SK-N-SH (cell line): ENCODE measurements at regions not wholly inside any gene's neighbourhood (a gene's known extent, or its start where the extent isn't known, plus 50 kb on each side); places are given as distances from the start of the nearest gene placed in this dataset.
A peak's percentile ranks its signal among the peaks of the same experiment; 100 is the strongest.

Source experiments
- CTCF ChIA-PET: fragments of 300-600, 350-600 bp; formaldehyde crosslinking; extraction: SDS; loops from one replicate; lab custom pipeline; 2021; lab: Yijun Ruan, JAX
- POLR2A ChIA-PET: fragments of 350-600 bp; sonication (Branson Sonifier 250); formaldehyde crosslinking; extraction: SDS; loops from one replicate; lab custom pipeline; 2020; ENCODE audit warnings: antibody characterized with exemption, inconsistent platforms; lab: Yijun Ruan, JAX
- DNase-seq: peaks from one replicate; pipeline ENCODE4 v3.0.0; 2012
- H2AFZ ChIP-seq: fragments of 200-600 bp; sonication (generic); 2 replicates; pipeline ENCODE4 v1.8.1; 2016; ENCODE audit warnings: antibody characterized with exemption, mild to moderate bottlenecking, low read depth
- H3F3A ChIP-seq: fragments of 200-600 bp; sonication (generic); replicated peaks from 2 replicates; pipeline ENCODE3; 2016; ENCODE audit warnings: antibody characterized with exemption, mild to moderate bottlenecking; ENCODE audit not compliant: insufficient read depth
- H3K27ac ChIP-seq, 2 experiments: fragments of 200-500 bp in 1 of 2; fragments of 200-600 bp in 1 of 2; sonication (Bioruptor generic) in 1 of 2; sonication (generic), shearing (Covaris generic) in 1 of 2; 2 replicates each; pipeline versions ENCODE4 v1.5.1 to v1.6.1; 2014 to 2016; ENCODE audit warnings: low read depth in 2 of 2, inconsistent platforms in 1 of 2, low read length in 1 of 2, mild to moderate bottlenecking in 1 of 2, mixed read lengths in 1 of 2
- H3K27me3 ChIP-seq: fragments of 200-600 bp; sonication (generic), shearing (Covaris generic); 2 replicates; pipeline ENCODE4 v1.6.1; 2016; ENCODE audit warnings: mixed run types; ENCODE audit not compliant: insufficient read depth
- H3K36me3 ChIP-seq, 2 experiments: fragments of 200-500 bp in 1 of 2; fragments of 200-600 bp in 1 of 2; sonication (Bioruptor generic) in 1 of 2; sonication (generic) in 1 of 2; replicated peaks in 1 of 2; 2 replicates each; pipeline versions ENCODE3 to v1.5.1; 2014 to 2016; ENCODE audit warnings: low read length in 1 of 2, mild to moderate bottlenecking in 1 of 2; ENCODE audit not compliant: insufficient read depth in 2 of 2, control insufficient read depth in 1 of 2
- H3K4me1 ChIP-seq, 2 experiments: fragments of 200-500 bp in 1 of 2; fragments of 200-600 bp in 1 of 2; sonication (Bioruptor generic) in 1 of 2; sonication (generic), shearing (Covaris generic) in 1 of 2; 2 replicates each; pipeline versions ENCODE4 v1.5.1 to v1.6.1; 2014 to 2016; ENCODE audit warnings: low read depth in 1 of 2, low read length in 1 of 2, mixed run types in 1 of 2; ENCODE audit not compliant: insufficient read depth in 2 of 2, control insufficient read depth in 1 of 2
- H3K4me2 ChIP-seq: fragments of 200-600 bp; sonication (generic), shearing (Covaris generic); 2 replicates; pipeline ENCODE4 v1.6.1; 2017; ENCODE audit warnings: mixed run types
- H3K4me3 ChIP-seq, 2 experiments: fragments of 200-500 bp in 1 of 2; fragments of 200-600 bp in 1 of 2; sonication (Bioruptor generic) in 1 of 2; sonication (generic), shearing (Covaris generic) in 1 of 2; 2 replicates each; pipeline versions ENCODE4 v1.5.1 to v1.8.1; 2014 to 2016; ENCODE audit warnings: low read depth in 2 of 2, inconsistent platforms in 1 of 2, low read length in 1 of 2, mild to moderate bottlenecking in 1 of 2, mixed read lengths in 1 of 2, moderate library complexity in 1 of 2
- H3K79me2 ChIP-seq: fragments of 200-600 bp; sonication (generic); 2 replicates; pipeline ENCODE4 v1.8.1; 2017; ENCODE audit warnings: mild to moderate bottlenecking; ENCODE audit not compliant: insufficient read depth
- H3K9ac ChIP-seq: fragments of 200-600 bp; sonication (generic); 2 replicates; pipeline ENCODE4 v1.6.1; 2017; ENCODE audit warnings: mixed run types
- H3K9me2 ChIP-seq: fragments of 200-600 bp; sonication (generic); 2 replicates; pipeline ENCODE4 v1.6.1; 2017; ENCODE audit warnings: mixed run types
- H3K9me3 ChIP-seq: fragments of 200-600 bp; sonication (generic); 2 replicates; pipeline ENCODE4 v1.6.1; 2017; ENCODE audit warnings: mixed run types, mild to moderate bottlenecking, moderate library complexity
- H4K20me1 ChIP-seq: fragments of 200-600 bp; sonication (generic); 2 replicates; pipeline ENCODE4 v1.6.1; 2017; ENCODE audit warnings: mild to moderate bottlenecking, mixed run types; ENCODE audit not compliant: insufficient read depth
- CHD2 ChIP-seq: fragments of 150-350 bp; IDR thresholded peaks from 2 replicates; pipeline ENCODE4 v1.6.1; 2018; ENCODE audit warnings: low read length; ENCODE audit not compliant: partially characterized antibody
- EP300 ChIP-seq, 2 experiments: IDR thresholded peaks; 2 replicates each; pipeline versions ENCODE4 v1.4.0 to v1.6.1; 2012; ENCODE audit warnings: borderline replicate concordance in 1 of 2, low read depth in 1 of 2, low read length in 1 of 2
- EZH2phosphoT487 ChIP-seq: fragments of 200-600 bp; sonication (generic); IDR thresholded peaks from 2 replicates; pipeline ENCODE4 v1.6.1; 2017; ENCODE audit warnings: low read depth, mixed run types, mild to moderate bottlenecking, antibody characterized with exemption, moderate library complexity, borderline replicate concordance
- FOXM1 ChIP-seq: IDR thresholded peaks from 2 replicates; pipeline ENCODE4 v1.4.0; 2012; ENCODE audit warnings: low read depth, mild to moderate bottlenecking
- GABPA ChIP-seq: IDR thresholded peaks from 2 replicates; pipeline ENCODE4 v1.4.0; 2012; ENCODE audit warnings: low read depth, mild to moderate bottlenecking
- JUND ChIP-seq: IDR thresholded peaks from 2 replicates; pipeline ENCODE4 v1.4.0; 2012
- NFIC ChIP-seq: IDR thresholded peaks from 2 replicates; pipeline ENCODE4 v1.4.0; 2012; ENCODE audit warnings: borderline replicate concordance
- RAD21 ChIP-seq: IDR thresholded peaks from 2 replicates; pipeline ENCODE4 v1.6.1; 2012; ENCODE audit warnings: mild to moderate bottlenecking, low read length
- RCOR1 ChIP-seq: fragments of 150-350 bp; IDR thresholded peaks from 2 replicates; pipeline ENCODE4 v1.6.1; 2017; ENCODE audit warnings: antibody characterized with exemption, low read length
- RFX5 ChIP-seq: IDR thresholded peaks from 2 replicates; pipeline ENCODE4 v1.6.1; 2012; ENCODE audit warnings: mild to moderate bottlenecking, improper control_type of control experiment, low read length
- RXRA ChIP-seq: IDR thresholded peaks from 2 replicates; pipeline ENCODE4 v1.4.0; 2012; ENCODE audit warnings: low read depth, mild to moderate bottlenecking, borderline replicate concordance
- SMC3 ChIP-seq: IDR thresholded peaks from 2 replicates; pipeline ENCODE4 v1.6.1; 2012; ENCODE audit warnings: low read depth, low read length, improper control_type of control experiment
- WGBS: methylation state at CpG from one replicate; pipeline ENCODE4 v1.1.6; 2017; ENCODE audit warnings: low lambda C conversion rate; 5-methylcytosine and 5-hydroxymethylcytosine counted together
- TF ChIP-seq, protein P1 (sequence below): fragments of 200-600 bp; sonication (generic); IDR thresholded peaks from 2 replicates; pipeline ENCODE4 v1.6.1; 2017; ENCODE audit warnings: antibody characterized with exemption, mild to moderate bottlenecking, moderate library complexity
- TF ChIP-seq, protein P2 (sequence below): fragments of 150-350 bp; IDR thresholded peaks from 2 replicates; pipeline ENCODE4 v1.6.1; 2017; ENCODE audit warnings: antibody characterized with exemption, low read length, low read depth, borderline replicate concordance
- TF ChIP-seq, protein P3 (sequence below): fragments of 150-350 bp; IDR thresholded peaks from 2 replicates; pipeline ENCODE4 v1.6.1; 2016; ENCODE audit warnings: mild to moderate bottlenecking, low read depth, low read length

DNA sequence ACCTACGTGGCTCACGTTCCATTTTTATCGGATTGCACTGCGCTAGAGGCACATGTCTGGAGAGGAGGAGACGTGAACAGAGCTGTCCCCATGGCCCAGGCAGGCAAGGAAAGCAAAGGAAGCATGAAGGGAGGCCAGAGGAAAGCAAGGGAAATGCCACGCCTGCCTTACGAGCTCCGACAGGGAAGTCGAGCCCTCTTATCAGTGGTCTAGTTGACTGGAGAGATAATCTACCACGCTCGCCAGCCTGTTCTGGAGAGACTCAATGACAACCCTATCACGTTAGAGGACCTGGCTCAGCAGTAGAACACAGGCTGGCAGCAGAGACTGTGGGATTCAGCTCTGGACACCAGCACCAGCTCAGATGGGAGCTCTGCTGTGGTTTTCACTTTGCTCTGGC is 202.6 kb upstream of the ID2 start (continued):
- TF ChIP-seq, protein P1, sequence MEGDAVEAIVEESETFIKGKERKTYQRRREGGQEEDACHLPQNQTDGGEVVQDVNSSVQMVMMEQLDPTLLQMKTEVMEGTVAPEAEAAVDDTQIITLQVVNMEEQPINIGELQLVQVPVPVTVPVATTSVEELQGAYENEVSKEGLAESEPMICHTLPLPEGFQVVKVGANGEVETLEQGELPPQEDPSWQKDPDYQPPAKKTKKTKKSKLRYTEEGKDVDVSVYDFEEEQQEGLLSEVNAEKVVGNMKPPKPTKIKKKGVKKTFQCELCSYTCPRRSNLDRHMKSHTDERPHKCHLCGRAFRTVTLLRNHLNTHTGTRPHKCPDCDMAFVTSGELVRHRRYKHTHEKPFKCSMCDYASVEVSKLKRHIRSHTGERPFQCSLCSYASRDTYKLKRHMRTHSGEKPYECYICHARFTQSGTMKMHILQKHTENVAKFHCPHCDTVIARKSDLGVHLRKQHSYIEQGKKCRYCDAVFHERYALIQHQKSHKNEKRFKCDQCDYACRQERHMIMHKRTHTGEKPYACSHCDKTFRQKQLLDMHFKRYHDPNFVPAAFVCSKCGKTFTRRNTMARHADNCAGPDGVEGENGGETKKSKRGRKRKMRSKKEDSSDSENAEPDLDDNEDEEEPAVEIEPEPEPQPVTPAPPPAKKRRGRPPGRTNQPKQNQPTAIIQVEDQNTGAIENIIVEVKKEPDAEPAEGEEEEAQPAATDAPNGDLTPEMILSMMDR: no peak
- TF ChIP-seq, protein P2, sequence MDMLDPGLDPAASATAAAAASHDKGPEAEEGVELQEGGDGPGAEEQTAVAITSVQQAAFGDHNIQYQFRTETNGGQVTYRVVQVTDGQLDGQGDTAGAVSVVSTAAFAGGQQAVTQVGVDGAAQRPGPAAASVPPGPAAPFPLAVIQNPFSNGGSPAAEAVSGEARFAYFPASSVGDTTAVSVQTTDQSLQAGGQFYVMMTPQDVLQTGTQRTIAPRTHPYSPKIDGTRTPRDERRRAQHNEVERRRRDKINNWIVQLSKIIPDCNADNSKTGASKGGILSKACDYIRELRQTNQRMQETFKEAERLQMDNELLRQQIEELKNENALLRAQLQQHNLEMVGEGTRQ: no peak
- TF ChIP-seq RAD21: peak; percentile 52
- no peak for TF ChIP-seq NFIC

DNA sequence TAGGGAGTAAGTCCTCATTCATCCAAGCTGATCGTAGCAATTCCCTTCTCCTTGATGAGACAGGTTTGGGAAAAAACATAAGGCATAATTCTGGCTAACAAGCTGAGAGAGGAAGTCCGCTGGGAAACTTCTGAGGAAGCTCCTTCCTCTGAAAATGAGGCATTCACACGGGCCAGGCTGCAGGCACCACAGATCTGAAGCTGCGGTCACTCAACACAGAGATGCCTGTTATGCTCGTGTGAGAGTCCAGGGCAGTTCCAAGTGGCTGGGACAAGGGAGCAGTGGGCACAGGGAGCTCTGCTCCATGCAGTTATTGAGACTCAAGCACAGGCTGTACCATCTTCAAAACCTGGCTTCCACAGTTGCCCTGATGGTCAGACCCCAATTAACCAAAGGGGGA is 200.9 kb upstream of the ID2 start:
- WGBS: 28% methylated on average over 4 of the region's 5 CpGs
- CTCF ChIA-PET: interaction anchor here (0.9 to 1.5 kb wide), 3 partner anchors 13 to 338 kb away, joined by 3 to 6 read pairs (median 3); no protein-coding TSS in a partner anchor

More for the DNA sequence above, 200.9 kb upstream of the ID2 start:
- Histone ChIP-seq H4K20me1 (no peaks in the 10 kb centered on the region), H3K9ac (no peak overlapping the region), H3K4me3 (no peak overlapping the region), H3K27ac (no peak overlapping the region), H3K4me2 (no peak overlapping the region), H3F3A (no peaks in the 10 kb centered on the region), H3K9me3 (no peaks in the 10 kb centered on the region), H3K4me1 (peaks cover 0 to 32% of the 10 kb centered on the region in 2 experiments; a peak in 2 of 4 replicates), H3K9me2 (no peaks in the 10 kb centered on the region), H2AFZ (no peak overlapping the region), H3K36me3 (no peaks in the 10 kb centered on the region), H3K79me2 (no peaks in the 10 kb centered on the region), H3K27me3 (no peaks in the 10 kb centered on the region)
- POLR2A ChIA-PET: interaction anchor here (1.0 kb wide), 1 partner anchor 200 kb away, joined by 4 read pairs; no protein-coding TSS in a partner anchor
- TF ChIP-seq, protein P2: no peak
- TF ChIP-seq NFIC: no peak
- no peak for TF ChIP-seq CHD2
- no peak for TF ChIP-seq RAD21
- no peak for TF ChIP-seq RCOR1
- no peak for TF ChIP-seq GABPA
- TF ChIP-seq, protein P3, sequence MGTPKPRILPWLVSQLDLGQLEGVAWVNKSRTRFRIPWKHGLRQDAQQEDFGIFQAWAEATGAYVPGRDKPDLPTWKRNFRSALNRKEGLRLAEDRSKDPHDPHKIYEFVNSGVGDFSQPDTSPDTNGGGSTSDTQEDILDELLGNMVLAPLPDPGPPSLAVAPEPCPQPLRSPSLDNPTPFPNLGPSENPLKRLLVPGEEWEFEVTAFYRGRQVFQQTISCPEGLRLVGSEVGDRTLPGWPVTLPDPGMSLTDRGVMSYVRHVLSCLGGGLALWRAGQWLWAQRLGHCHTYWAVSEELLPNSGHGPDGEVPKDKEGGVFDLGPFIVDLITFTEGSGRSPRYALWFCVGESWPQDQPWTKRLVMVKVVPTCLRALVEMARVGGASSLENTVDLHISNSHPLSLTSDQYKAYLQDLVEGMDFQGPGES: no peak
- no peak for TF ChIP-seq RFX5
- TF ChIP-seq EP300 (IDR thresholded peaks at IDR 0.05; ENCODE audit: borderline replicate concordance in 1 of 2, low read depth in 1 of 2, low read length in 1 of 2): no peak
- TF ChIP-seq SMC3: no peak
- no peak for TF ChIP-seq EZH2phosphoT487
- no peak for TF ChIP-seq RXRA
- TF ChIP-seq JUND: no peak
- no peak for TF ChIP-seq FOXM1
- DNase-seq: no peak
